ENCODE measurements at regions not wholly inside any gene's neighbourhood (a gene's known extent, or its start where the extent isn't known, plus 50 kb on each side); places are given as distances from the start of the nearest gene placed in this dataset.

GRCh38 chr2:106607371-106607770, 120.2 kb downstream of the CD8B2 start:
- TF ChIP-seq ZNF274 (IDR thresholded peaks at IDR 0.05; ENCODE audit: low read depth, low read length) = no peak
- H3K4me3 ChIP-seq (ENCODE audit: low read length) = no peak overlapping the region

GRCh38 chr2:106609780-106610179, 122.6 kb downstream of the CD8B2 start:
- TF ChIP-seq ZNF274 (IDR thresholded peaks at IDR 0.05; ENCODE audit: low read depth, low read length) = no peak
- H3K4me3 ChIP-seq (ENCODE audit: low read length) = no peak overlapping the region

GRCh38 chr2:106614511-106615291, 127.5 kb downstream of the CD8B2 start:
- no peak for TF ChIP-seq ZNF274 (IDR thresholded peaks at IDR 0.05; ENCODE audit: low read depth, low read length)
- H3K4me3 ChIP-seq (ENCODE audit: low read length) = no peak overlapping the region

- no peak for TF ChIP-seq ZNF274 (IDR thresholded peaks at IDR 0.05; ENCODE audit: low read depth, low read length)
- H3K4me3 ChIP-seq (ENCODE audit: low read length) = no peak overlapping the region
Observed at GRCh38 chr2:106618614-106619013, 131.4 kb downstream of the CD8B2 start.

GRCh38 chr2:106623456-106623855, 136.3 kb downstream of the CD8B2 start:
- H3K4me3 ChIP-seq (ENCODE audit: low read length) = no peak overlapping the region
- TF ChIP-seq ZNF274 (IDR thresholded peaks at IDR 0.05; ENCODE audit: low read depth, low read length) = no peak

- H3K4me3 ChIP-seq (ENCODE audit: low read length) = no peak overlapping the region
- no peak for TF ChIP-seq ZNF274 (IDR thresholded peaks at IDR 0.05; ENCODE audit: low read depth, low read length)
Observed at GRCh38 chr2:106624787-106625380, 137.7 kb downstream of the CD8B2 start.

GRCh38 chr2:106628377-106628776, 141.2 kb downstream of the CD8B2 start:
- no peak for TF ChIP-seq ZNF274 (IDR thresholded peaks at IDR 0.05; ENCODE audit: low read depth, low read length)
- no peak overlapping the region for H3K4me3 ChIP-seq (ENCODE audit: low read length)

- no peak overlapping the region for H3K4me3 ChIP-seq (ENCODE audit: low read length)
- TF ChIP-seq ZNF274 (IDR thresholded peaks at IDR 0.05; ENCODE audit: low read depth, low read length) = no peak
Observed at GRCh38 chr2:106629981-106630380, 142.8 kb downstream of the CD8B2 start.

GRCh38 chr2:106631281-106631680, 144.1 kb downstream of the CD8B2 start:
- H3K4me3 ChIP-seq (ENCODE audit: low read length) = no peak overlapping the region
- TF ChIP-seq ZNF274 (IDR thresholded peaks at IDR 0.05; ENCODE audit: low read depth, low read length) = no peak

GRCh38 chr2:106638043-106638442, 150.9 kb downstream of the CD8B2 start:
- no peak overlapping the region for H3K4me3 ChIP-seq (ENCODE audit: low read length)
- no peak for TF ChIP-seq ZNF274 (IDR thresholded peaks at IDR 0.05; ENCODE audit: low read depth, low read length)

- TF ChIP-seq ZNF274 (IDR thresholded peaks at IDR 0.05; ENCODE audit: low read depth, low read length) = no peak
- H3K4me3 ChIP-seq (ENCODE audit: low read length) = no peak overlapping the region
Observed at GRCh38 chr2:106638580-106638979, 151.4 kb downstream of the CD8B2 start.

- no peak for TF ChIP-seq ZNF274 (IDR thresholded peaks at IDR 0.05; ENCODE audit: low read depth, low read length)
- H3K4me3 ChIP-seq (ENCODE audit: low read length) = no peak overlapping the region
Observed at GRCh38 chr2:106642679-106643078, 155.5 kb downstream of the CD8B2 start.

- no peak for TF ChIP-seq ZNF274 (IDR thresholded peaks at IDR 0.05; ENCODE audit: low read depth, low read length)
- no peak overlapping the region for H3K4me3 ChIP-seq (ENCODE audit: low read length)
Observed at GRCh38 chr2:106644623-106645022, 157.5 kb downstream of the CD8B2 start.

GRCh38 chr2:106646605-106647004, 159.4 kb downstream of the CD8B2 start:
- TF ChIP-seq ZNF274 (IDR thresholded peaks at IDR 0.05; ENCODE audit: low read depth, low read length) = no peak
- H3K4me3 ChIP-seq (ENCODE audit: low read length) = no peak overlapping the region

GRCh38 chr2:106649306-106649705, 162.1 kb downstream of the CD8B2 start:
- no peak overlapping the region for H3K4me3 ChIP-seq (ENCODE audit: low read length)

More at GRCh38 chr2:106649306-106649705, 162.1 kb downstream of the CD8B2 start:
- no peak for TF ChIP-seq ZNF274 (IDR thresholded peaks at IDR 0.05; ENCODE audit: low read depth, low read length)
